ENCODE measurements at regions not wholly inside any gene's neighbourhood (a gene's known extent, or its start where the extent isn't known, plus 50 kb on each side); places are given as distances from the start of the nearest gene placed in this dataset.

DNA sequence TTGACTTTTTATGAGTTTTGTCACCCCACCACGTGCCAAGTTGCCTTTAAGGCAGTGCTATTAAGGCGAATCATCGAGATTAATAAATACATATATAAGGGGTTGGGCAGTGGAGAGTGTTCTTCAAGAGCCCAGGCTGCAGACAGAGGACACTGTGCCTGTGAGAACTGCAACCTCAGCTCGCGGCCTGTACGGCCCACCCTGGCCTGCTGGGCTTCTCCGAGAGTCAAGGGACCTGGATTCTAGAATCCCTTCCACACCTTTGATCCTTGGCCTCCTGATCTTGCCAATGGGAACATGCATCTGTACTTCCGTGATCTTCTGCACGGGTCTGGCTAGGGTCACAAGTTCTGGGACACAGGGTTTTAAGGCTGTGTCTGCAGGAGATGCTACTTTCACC lies 54.5 kb downstream of the IRX5 start:
- no peaks in the 10 kb centered on the region for H3K79me2 ChIP-seq (ENCODE audit: insufficient read depth, low read depth)
- TF ChIP-seq, protein P1, sequence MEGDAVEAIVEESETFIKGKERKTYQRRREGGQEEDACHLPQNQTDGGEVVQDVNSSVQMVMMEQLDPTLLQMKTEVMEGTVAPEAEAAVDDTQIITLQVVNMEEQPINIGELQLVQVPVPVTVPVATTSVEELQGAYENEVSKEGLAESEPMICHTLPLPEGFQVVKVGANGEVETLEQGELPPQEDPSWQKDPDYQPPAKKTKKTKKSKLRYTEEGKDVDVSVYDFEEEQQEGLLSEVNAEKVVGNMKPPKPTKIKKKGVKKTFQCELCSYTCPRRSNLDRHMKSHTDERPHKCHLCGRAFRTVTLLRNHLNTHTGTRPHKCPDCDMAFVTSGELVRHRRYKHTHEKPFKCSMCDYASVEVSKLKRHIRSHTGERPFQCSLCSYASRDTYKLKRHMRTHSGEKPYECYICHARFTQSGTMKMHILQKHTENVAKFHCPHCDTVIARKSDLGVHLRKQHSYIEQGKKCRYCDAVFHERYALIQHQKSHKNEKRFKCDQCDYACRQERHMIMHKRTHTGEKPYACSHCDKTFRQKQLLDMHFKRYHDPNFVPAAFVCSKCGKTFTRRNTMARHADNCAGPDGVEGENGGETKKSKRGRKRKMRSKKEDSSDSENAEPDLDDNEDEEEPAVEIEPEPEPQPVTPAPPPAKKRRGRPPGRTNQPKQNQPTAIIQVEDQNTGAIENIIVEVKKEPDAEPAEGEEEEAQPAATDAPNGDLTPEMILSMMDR (conservative IDR thresholded peaks at IDR 0.05; ENCODE audit: low read depth, low read length), result no peak
- no peak overlapping the region for H3K4me2 ChIP-seq
- H3K36me3 ChIP-seq (ENCODE audit: insufficient read depth), result no peaks in the 10 kb centered on the region
- no peaks in the 10 kb centered on the region for H3K27me3 ChIP-seq (ENCODE audit: insufficient read depth, low read depth)
- no peaks in the 10 kb centered on the region for H4K20me1 ChIP-seq (ENCODE audit: insufficient read depth)
- no peaks in the 10 kb centered on the region for H3K4me1 ChIP-seq (ENCODE audit: low read depth, poor library complexity, severe bottlenecking)
- no peak overlapping the region for H3K9ac ChIP-seq
- H3K4me3 ChIP-seq (IDR thresholded peaks at IDR 0.05; ENCODE audit: insufficient read depth, low read depth, low read length), result no peak overlapping the region
- H3K27ac ChIP-seq, result no peak overlapping the region
- no peak overlapping the region for H2AFZ ChIP-seq (ENCODE audit: low read depth)

GRCh38 chr16:54985668-54986067 lies 55.0 kb downstream of the IRX5 start:
- Histone ChIP-seq H2AFZ (ENCODE audit: low read depth) (no peak overlapping the region), H3K9ac (no peak overlapping the region), H3K27ac (no peak overlapping the region), H3K36me3 (ENCODE audit: insufficient read depth) (no peaks in the 10 kb centered on the region), H3K4me1 (ENCODE audit: low read depth, poor library complexity, severe bottlenecking) (no peaks in the 10 kb centered on the region), H3K79me2 (ENCODE audit: insufficient read depth, low read depth) (no peaks in the 10 kb centered on the region), H3K4me3 (IDR thresholded peaks at IDR 0.05; ENCODE audit: insufficient read depth, low read depth, low read length) (no peak overlapping the region), H3K4me2 (no peak overlapping the region), H4K20me1 (ENCODE audit: insufficient read depth) (no peaks in the 10 kb centered on the region), H3K27me3 (ENCODE audit: insufficient read depth, low read depth) (no peaks in the 10 kb centered on the region)
- TF ChIP-seq, protein P1 (conservative IDR thresholded peaks at IDR 0.05; ENCODE audit: low read depth, low read length), result no peak

GRCh38 chr16:54986409-54986808 lies 55.7 kb downstream of the IRX5 start:
- Histone ChIP-seq H3K27ac (no peak overlapping the region), H3K36me3 (ENCODE audit: insufficient read depth) (no peaks in the 10 kb centered on the region), H3K4me2 (no peak overlapping the region), H3K79me2 (ENCODE audit: insufficient read depth, low read depth) (no peaks in the 10 kb centered on the region), H4K20me1 (ENCODE audit: insufficient read depth) (no peaks in the 10 kb centered on the region), H3K27me3 (ENCODE audit: insufficient read depth, low read depth) (no peaks in the 10 kb centered on the region), H3K4me1 (ENCODE audit: low read depth, poor library complexity, severe bottlenecking) (no peaks in the 10 kb centered on the region), H3K9ac (no peak overlapping the region), H3K4me3 (IDR thresholded peaks at IDR 0.05; ENCODE audit: insufficient read depth, low read depth, low read length) (no peak overlapping the region), H2AFZ (ENCODE audit: low read depth) (no peak overlapping the region)
- TF ChIP-seq, protein P1 (conservative IDR thresholded peaks at IDR 0.05; ENCODE audit: low read depth, low read length), result no peak

- H3K9ac ChIP-seq, result no peak overlapping the region
- no peak overlapping the region for H3K4me2 ChIP-seq
- no peaks in the 10 kb centered on the region for H3K4me1 ChIP-seq (ENCODE audit: low read depth, poor library complexity, severe bottlenecking)
- H4K20me1 ChIP-seq (ENCODE audit: insufficient read depth), result no peaks in the 10 kb centered on the region
- no peak overlapping the region for H3K4me3 ChIP-seq (IDR thresholded peaks at IDR 0.05; ENCODE audit: insufficient read depth, low read depth, low read length)
- H3K27ac ChIP-seq, result no peak overlapping the region
- no peak overlapping the region for H2AFZ ChIP-seq (ENCODE audit: low read depth)
- H3K79me2 ChIP-seq (ENCODE audit: insufficient read depth, low read depth), result no peaks in the 10 kb centered on the region
- H3K27me3 ChIP-seq (ENCODE audit: insufficient read depth, low read depth), result no peaks in the 10 kb centered on the region
- TF ChIP-seq, protein P1 (conservative IDR thresholded peaks at IDR 0.05; ENCODE audit: low read depth, low read length), result no peak
- no peaks in the 10 kb centered on the region for H3K36me3 ChIP-seq (ENCODE audit: insufficient read depth)
These were observed 56.4 kb downstream of the IRX5 start for GRCh38 chr16:54987081-54987480.
